ENCODE measurements at regions not wholly inside any gene's neighbourhood (a gene's known extent, or its start where the extent isn't known, plus 50 kb on each side); places are given as distances from the start of the nearest gene placed in this dataset.

GRCh38 chr9:93801581-93802284 lies 153.4 kb downstream of the BARX1 start:
- TF ChIP-seq EZH2 (IDR thresholded peaks at IDR 0.05; ENCODE audit: borderline replicate concordance, low read depth, low read length, poor library complexity, severe bottlenecking) (no peak), CTCF (conservative IDR thresholded peaks at IDR 0.05; ENCODE audit: low read depth, low read length) (no peak)

Measured in A673 (cell line).